ENCODE measurements at regions not wholly inside any gene's neighbourhood (a gene's known extent, or its start where the extent isn't known, plus 50 kb on each side); places are given as distances from the start of the nearest gene placed in this dataset.
"Not testable (repeated sequence)": the region's sequence is repeated elsewhere in the genome, so short reads cannot be mapped to it uniquely, and the experiment has no call there.

GRCh38 chr6:106766201-106766600 lies 136.8 kb downstream of the QRSL1 start:
- DNase-seq, result no peak

- DNase-seq, result no peak
Observed at GRCh38 chr6:106765496-106765895, 136.1 kb downstream of the QRSL1 start.

GRCh38 chr6:106764353-106764980 lies 135.1 kb downstream of the QRSL1 start:
- no peak for DNase-seq

- DNase-seq, result no peak
Observed at GRCh38 chr6:106763361-106763760, 134.0 kb downstream of the QRSL1 start.

- DNase-seq, result no peak
Observed at GRCh38 chr6:106761160-106761559, 131.8 kb downstream of the QRSL1 start.

GRCh38 chr6:106759112-106759511 lies 129.7 kb downstream of the QRSL1 start:
- no peak for DNase-seq

- no peak for DNase-seq
Observed at GRCh38 chr6:106757722-106758467, 128.5 kb downstream of the QRSL1 start.

- no peak for DNase-seq
Observed at GRCh38 chr6:106757267-106757666, 127.9 kb downstream of the QRSL1 start.

GRCh38 chr6:106754215-106754614 lies 124.8 kb downstream of the QRSL1 start:
- DNase-seq, result no peak

- DNase-seq, result no peak
Observed at GRCh38 chr6:106752641-106753040, 123.3 kb downstream of the QRSL1 start.

GRCh38 chr6:106751501-106752252 lies 122.3 kb downstream of the QRSL1 start:
- DNase-seq, result peak; percentile 3

GRCh38 chr6:106750946-106751345 lies 121.6 kb downstream of the QRSL1 start:
- no peak for DNase-seq

- no peak for DNase-seq
Observed at GRCh38 chr6:106750142-106750918, 121.0 kb downstream of the QRSL1 start.

GRCh38 chr6:106749609-106750008 lies 120.2 kb downstream of the QRSL1 start:
- DNase-seq, result no peak

- no peak for DNase-seq
Observed at GRCh38 chr6:106748547-106749207, 119.3 kb downstream of the QRSL1 start.

GRCh38 chr6:106747139-106747538 lies 117.8 kb downstream of the QRSL1 start:
- DNase-seq, result no peak

GRCh38 chr6:106746652-106747051 lies 117.3 kb downstream of the QRSL1 start:
- peak; percentile 58 for DNase-seq

GRCh38 chr6:106745824-106746582 lies 116.6 kb downstream of the QRSL1 start:
- no peak for DNase-seq

GRCh38 chr6:106745197-106745770 lies 115.9 kb downstream of the QRSL1 start:
- no peak for DNase-seq

GRCh38 chr6:106744781-106745180 lies 115.4 kb downstream of the QRSL1 start:
- no peak for DNase-seq

- not testable (repeated sequence) for DNase-seq
Observed at GRCh38 chr6:106744029-106744428, 114.7 kb downstream of the QRSL1 start.
